ENCODE measurements at regions not wholly inside any gene's neighbourhood (a gene's known extent, or its start where the extent isn't known, plus 50 kb on each side); places are given as distances from the start of the nearest gene placed in this dataset.

- TF ChIP-seq CTCF (IDR thresholded peaks at IDR 0.05): no peak
- TF ChIP-seq POLR2A (IDR thresholded peaks at IDR 0.05): no peak
These were observed 82.2 kb upstream of the HABP2 start for GRCh38 chr10:113470372-113471240.
